GM23338 (cell line): ENCODE measurements at regions not wholly inside any gene's neighbourhood (a gene's known extent, or its start where the extent isn't known, plus 50 kb on each side); places are given as distances from the start of the nearest gene placed in this dataset.

Experiments used
- ATAC-seq: fragments of 200-7000 bp; cut with Tn5 transposase; 3 replicates; pipeline ENCODE4 v1.9.1; 2020
- DNase-seq: peaks from one replicate; pipeline ENCODE4 v3.0.0-alpha.2; 2015; ENCODE audit warnings: low spot score
- H2AFZ ChIP-seq: fragments of 200-600 bp; sonication (generic); 2 replicates; pipeline ENCODE4 v1.8.0; 2016; ENCODE audit warnings: antibody characterized with exemption, mild to moderate bottlenecking, moderate library complexity
- H3F3A ChIP-seq: fragments of 200-600 bp; sonication (generic); replicated peaks from 2 replicates; pipeline ENCODE4 v1.8.0; 2017; ENCODE audit warnings: antibody characterized with exemption, mixed run types, low read depth
- H3K27ac ChIP-seq: fragments of 200-600 bp; sonication (generic); 2 replicates; pipeline ENCODE4 v1.6.1; 2016; ENCODE audit warnings: low read depth
- H3K27me3 ChIP-seq: fragments of 200-600 bp; sonication (generic); 2 replicates; pipeline ENCODE4 v1.8.0; 2016; ENCODE audit warnings: mild to moderate bottlenecking, mixed run types, moderate library complexity; ENCODE audit not compliant: insufficient read depth
- H3K36me3 ChIP-seq: fragments of 200-600 bp; sonication (generic); 2 replicates; pipeline ENCODE4 v1.8.0; 2016; ENCODE audit warnings: mild to moderate bottlenecking; ENCODE audit not compliant: insufficient read depth
- H3K4me1 ChIP-seq: fragments of 200-600 bp; sonication (generic); 2 replicates; pipeline ENCODE4 v1.8.0; 2016; ENCODE audit warnings: mild to moderate bottlenecking, moderate library complexity; ENCODE audit not compliant: insufficient read depth
- H3K4me2 ChIP-seq: fragments of 200-600 bp; sonication (generic); 2 replicates; pipeline ENCODE4 v1.7.1; 2017; ENCODE audit warnings: mixed run types
- H3K4me3 ChIP-seq: fragments of 200-600 bp; sonication (generic); 2 replicates; pipeline ENCODE4 v1.6.1; 2016; ENCODE audit warnings: mixed run types
- H3K79me2 ChIP-seq: fragments of 200-600 bp; sonication (generic); replicated peaks from 2 replicates; pipeline ENCODE4 v1.8.0; 2017; ENCODE audit warnings: mild to moderate bottlenecking; ENCODE audit not compliant: insufficient read depth
- H3K9me2 ChIP-seq: fragments of 200-600 bp; sonication (generic); 2 replicates; pipeline ENCODE4 v1.8.0; 2017; ENCODE audit not compliant: insufficient read depth
- H4K20me1 ChIP-seq: fragments of 200-600 bp; sonication (generic); replicated peaks from 2 replicates; pipeline ENCODE4 v1.8.0; 2017; ENCODE audit warnings: mild to moderate bottlenecking; ENCODE audit not compliant: insufficient read depth
- H3K27ac Mint-ChIP-seq: 2 replicates; pipeline ENCODE4 v1.8.0; 2020; ENCODE audit warnings: inconsistent platforms, mild to moderate bottlenecking, moderate library complexity, mixed read lengths
- H3K27me3 Mint-ChIP-seq: 3 replicates; pipeline ENCODE4 v1.8.0; 2022; ENCODE audit warnings: low read depth, mild to moderate bottlenecking, moderate library complexity, mixed read lengths, inconsistent platforms; ENCODE audit not compliant: insufficient read depth, poor library complexity
- H3K36me3 Mint-ChIP-seq: 3 replicates; pipeline ENCODE4 v1.8.0; 2021; ENCODE audit warnings: low read depth, mild to moderate bottlenecking, inconsistent platforms, moderate library complexity, mixed read lengths
- H3K4me1 Mint-ChIP-seq: 3 replicates; pipeline ENCODE4 v1.8.0; 2020; ENCODE audit warnings: mild to moderate bottlenecking, inconsistent platforms, mixed read lengths
- H3K4me3 Mint-ChIP-seq: 3 replicates; pipeline ENCODE4 v1.8.0; 2021; ENCODE audit warnings: moderate library complexity, mild to moderate bottlenecking, inconsistent platforms, mixed read lengths
- H3K9me3 Mint-ChIP-seq: 3 replicates; pipeline ENCODE4 v1.8.0; 2020; ENCODE audit warnings: moderate library complexity, mild to moderate bottlenecking, inconsistent platforms, mixed read lengths
- CREB1 ChIP-seq: fragments of 250-450 bp; sonication (Bioruptor Pico); IDR thresholded peaks from 2 replicates; pipeline ENCODE4 v1.5.0; 2020; ENCODE audit warnings: low read depth, mild to moderate bottlenecking, moderate library complexity
- EZH2 ChIP-seq: fragments of 200-600 bp; sonication (generic); IDR thresholded peaks from one replicate; pipeline ENCODE4 v1.8.0; 2017; ENCODE audit warnings: antibody characterized with exemption, mild to moderate bottlenecking, low read depth; ENCODE audit not compliant: unreplicated experiment
- EZH2phosphoT487 ChIP-seq: fragments of 200-600 bp; sonication (generic); IDR thresholded peaks from one replicate; pipeline ENCODE4 v1.8.1; 2018; ENCODE audit warnings: antibody characterized with exemption; ENCODE audit not compliant: unreplicated experiment
- JUNB ChIP-seq: IDR thresholded peaks from one replicate; pipeline ENCODE4 v1.6.1; 2016; ENCODE audit warnings: antibody characterized with exemption; ENCODE audit not compliant: unreplicated experiment
- NANOG ChIP-seq: IDR thresholded peaks from 2 replicates; pipeline ENCODE4 v1.6.1; 2016; ENCODE audit warnings: antibody characterized with exemption, borderline replicate concordance
- POLR2AphosphoS5 ChIP-seq: IDR thresholded peaks from 2 replicates; pipeline ENCODE4 v1.6.1; 2016; ENCODE audit warnings: antibody characterized with exemption, low read depth
- STAT1 ChIP-seq: IDR thresholded peaks from one replicate; pipeline ENCODE4 v1.6.1; 2016; ENCODE audit warnings: antibody characterized with exemption; ENCODE audit not compliant: unreplicated experiment
- ZNF114 ChIP-seq: fragments of 250-450 bp; sonication (Bioruptor Pico); IDR thresholded peaks from 2 replicates; pipeline ENCODE4 v1.5.0; 2020; ENCODE audit warnings: mild to moderate bottlenecking, moderate library complexity
- ZNF331 ChIP-seq: fragments of 250-450 bp; sonication (Bioruptor Pico); IDR thresholded peaks from 2 replicates; pipeline ENCODE4 v1.5.0; 2020; ENCODE audit warnings: low read depth, mild to moderate bottlenecking, moderate library complexity
- TF ChIP-seq, protein P1 (sequence below): fragments of 250-450 bp; sonication (Bioruptor Pico); IDR thresholded peaks from 2 replicates; pipeline ENCODE4 v1.5.0; 2020; ENCODE audit warnings: mild to moderate bottlenecking, moderate library complexity
- TF ChIP-seq, protein P2 (sequence below): IDR thresholded peaks from one replicate; pipeline ENCODE4 v1.6.1; 2018; ENCODE audit warnings: antibody characterized with exemption; ENCODE audit not compliant: unreplicated experiment
- TF ChIP-seq, protein P3 (sequence below): IDR thresholded peaks from 2 replicates; pipeline ENCODE4 v1.6.1; 2016; ENCODE audit warnings: antibody characterized with exemption
- TF ChIP-seq, protein P4 (sequence below), 2 experiments: fragments of 200-600 bp in 1 of 2; sonication (generic) in 1 of 2; conservative IDR thresholded peaks; 2 replicates each; pipeline versions ENCODE4 v1.5.1 to v1.6.1; 2016 to 2017; ENCODE audit warnings: antibody characterized with exemption in 2 of 2, low read depth in 2 of 2, mild to moderate bottlenecking in 2 of 2, moderate library complexity in 1 of 2

DNA sequence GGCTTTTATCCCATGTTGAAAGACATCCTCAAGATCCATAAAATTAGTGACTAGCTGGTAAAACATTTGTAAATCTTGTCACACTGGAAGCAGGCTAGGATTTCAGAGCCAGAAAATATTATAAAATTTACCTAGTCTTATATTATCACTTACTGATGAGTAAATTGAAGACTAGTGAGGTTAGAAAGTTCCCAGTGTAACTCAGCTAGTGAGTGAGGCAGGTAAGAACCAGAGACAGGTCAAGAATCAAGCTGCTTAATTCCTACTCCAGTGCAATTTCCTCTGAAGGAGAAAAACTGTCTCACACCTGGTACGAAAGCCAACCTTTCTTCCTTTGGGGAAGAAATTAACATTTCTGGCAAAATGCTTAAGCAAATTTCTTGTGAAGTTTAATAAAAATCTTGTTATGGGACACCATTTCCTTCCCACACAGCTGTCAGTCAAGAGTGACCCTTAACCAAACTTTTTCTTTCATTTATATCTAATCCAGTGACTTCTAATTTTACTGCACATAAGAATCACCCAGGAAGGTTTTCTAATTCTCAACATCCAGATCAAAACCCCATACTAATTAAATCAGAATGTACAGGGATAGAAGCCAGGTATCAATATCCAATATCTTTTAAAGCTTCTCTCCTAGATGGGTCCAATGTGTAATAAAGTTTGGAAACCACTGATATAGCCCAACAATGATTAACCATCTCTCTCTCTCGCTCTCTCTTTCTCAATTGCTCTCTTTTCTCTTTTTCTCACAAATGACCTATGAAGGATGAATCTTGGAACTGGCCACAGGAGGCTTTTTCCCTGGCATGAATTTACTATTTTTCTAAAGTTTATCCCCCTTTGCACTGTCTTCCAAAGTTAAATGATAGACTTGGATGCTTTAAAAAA, 264.3 kb upstream of the SLC39A10 start:
- H3K9me3 Mint-ChIP-seq = peaks cover under 1% of the 10 kb centered on the region; the same call in 1 of the 3 replicates
- no peaks in the 10 kb centered on the region for H3K36me3 ChIP-seq
- H3K4me2 ChIP-seq = no peak overlapping the region

More for the DNA sequence above, 264.3 kb upstream of the SLC39A10 start:
- DNase-seq (no peak), ATAC-seq (no peak)
- no peak overlapping the region for H2AFZ ChIP-seq
- H3K36me3 Mint-ChIP-seq = no peaks in the 10 kb centered on the region
- no peaks in the 10 kb centered on the region; the same call in 1 of the 2 replicates for H3K9me2 ChIP-seq
- no peaks in the 10 kb centered on the region for H3K79me2 ChIP-seq
- no peaks in the 10 kb centered on the region for H3K27me3 ChIP-seq
- H3K27ac ChIP-seq = no peak overlapping the region
- H3K27ac Mint-ChIP-seq = no peak overlapping the region
- H3F3A ChIP-seq = no peaks in the 10 kb centered on the region
- no peak overlapping the region for H3K4me3 ChIP-seq
- no peaks in the 10 kb centered on the region for H3K4me1 ChIP-seq
- no peak overlapping the region for H3K4me3 Mint-ChIP-seq
- TF ChIP-seq ZNF331 (CRISPR knock-in tag) = no peak
- no peak for TF ChIP-seq CREB1 (CRISPR knock-in tag)
- TF ChIP-seq NANOG = no peak
- TF ChIP-seq STAT1 = no peak
- no peak for TF ChIP-seq ZNF114 (CRISPR knock-in tag)
- no peak for TF ChIP-seq JUNB
- TF ChIP-seq, protein P1, sequence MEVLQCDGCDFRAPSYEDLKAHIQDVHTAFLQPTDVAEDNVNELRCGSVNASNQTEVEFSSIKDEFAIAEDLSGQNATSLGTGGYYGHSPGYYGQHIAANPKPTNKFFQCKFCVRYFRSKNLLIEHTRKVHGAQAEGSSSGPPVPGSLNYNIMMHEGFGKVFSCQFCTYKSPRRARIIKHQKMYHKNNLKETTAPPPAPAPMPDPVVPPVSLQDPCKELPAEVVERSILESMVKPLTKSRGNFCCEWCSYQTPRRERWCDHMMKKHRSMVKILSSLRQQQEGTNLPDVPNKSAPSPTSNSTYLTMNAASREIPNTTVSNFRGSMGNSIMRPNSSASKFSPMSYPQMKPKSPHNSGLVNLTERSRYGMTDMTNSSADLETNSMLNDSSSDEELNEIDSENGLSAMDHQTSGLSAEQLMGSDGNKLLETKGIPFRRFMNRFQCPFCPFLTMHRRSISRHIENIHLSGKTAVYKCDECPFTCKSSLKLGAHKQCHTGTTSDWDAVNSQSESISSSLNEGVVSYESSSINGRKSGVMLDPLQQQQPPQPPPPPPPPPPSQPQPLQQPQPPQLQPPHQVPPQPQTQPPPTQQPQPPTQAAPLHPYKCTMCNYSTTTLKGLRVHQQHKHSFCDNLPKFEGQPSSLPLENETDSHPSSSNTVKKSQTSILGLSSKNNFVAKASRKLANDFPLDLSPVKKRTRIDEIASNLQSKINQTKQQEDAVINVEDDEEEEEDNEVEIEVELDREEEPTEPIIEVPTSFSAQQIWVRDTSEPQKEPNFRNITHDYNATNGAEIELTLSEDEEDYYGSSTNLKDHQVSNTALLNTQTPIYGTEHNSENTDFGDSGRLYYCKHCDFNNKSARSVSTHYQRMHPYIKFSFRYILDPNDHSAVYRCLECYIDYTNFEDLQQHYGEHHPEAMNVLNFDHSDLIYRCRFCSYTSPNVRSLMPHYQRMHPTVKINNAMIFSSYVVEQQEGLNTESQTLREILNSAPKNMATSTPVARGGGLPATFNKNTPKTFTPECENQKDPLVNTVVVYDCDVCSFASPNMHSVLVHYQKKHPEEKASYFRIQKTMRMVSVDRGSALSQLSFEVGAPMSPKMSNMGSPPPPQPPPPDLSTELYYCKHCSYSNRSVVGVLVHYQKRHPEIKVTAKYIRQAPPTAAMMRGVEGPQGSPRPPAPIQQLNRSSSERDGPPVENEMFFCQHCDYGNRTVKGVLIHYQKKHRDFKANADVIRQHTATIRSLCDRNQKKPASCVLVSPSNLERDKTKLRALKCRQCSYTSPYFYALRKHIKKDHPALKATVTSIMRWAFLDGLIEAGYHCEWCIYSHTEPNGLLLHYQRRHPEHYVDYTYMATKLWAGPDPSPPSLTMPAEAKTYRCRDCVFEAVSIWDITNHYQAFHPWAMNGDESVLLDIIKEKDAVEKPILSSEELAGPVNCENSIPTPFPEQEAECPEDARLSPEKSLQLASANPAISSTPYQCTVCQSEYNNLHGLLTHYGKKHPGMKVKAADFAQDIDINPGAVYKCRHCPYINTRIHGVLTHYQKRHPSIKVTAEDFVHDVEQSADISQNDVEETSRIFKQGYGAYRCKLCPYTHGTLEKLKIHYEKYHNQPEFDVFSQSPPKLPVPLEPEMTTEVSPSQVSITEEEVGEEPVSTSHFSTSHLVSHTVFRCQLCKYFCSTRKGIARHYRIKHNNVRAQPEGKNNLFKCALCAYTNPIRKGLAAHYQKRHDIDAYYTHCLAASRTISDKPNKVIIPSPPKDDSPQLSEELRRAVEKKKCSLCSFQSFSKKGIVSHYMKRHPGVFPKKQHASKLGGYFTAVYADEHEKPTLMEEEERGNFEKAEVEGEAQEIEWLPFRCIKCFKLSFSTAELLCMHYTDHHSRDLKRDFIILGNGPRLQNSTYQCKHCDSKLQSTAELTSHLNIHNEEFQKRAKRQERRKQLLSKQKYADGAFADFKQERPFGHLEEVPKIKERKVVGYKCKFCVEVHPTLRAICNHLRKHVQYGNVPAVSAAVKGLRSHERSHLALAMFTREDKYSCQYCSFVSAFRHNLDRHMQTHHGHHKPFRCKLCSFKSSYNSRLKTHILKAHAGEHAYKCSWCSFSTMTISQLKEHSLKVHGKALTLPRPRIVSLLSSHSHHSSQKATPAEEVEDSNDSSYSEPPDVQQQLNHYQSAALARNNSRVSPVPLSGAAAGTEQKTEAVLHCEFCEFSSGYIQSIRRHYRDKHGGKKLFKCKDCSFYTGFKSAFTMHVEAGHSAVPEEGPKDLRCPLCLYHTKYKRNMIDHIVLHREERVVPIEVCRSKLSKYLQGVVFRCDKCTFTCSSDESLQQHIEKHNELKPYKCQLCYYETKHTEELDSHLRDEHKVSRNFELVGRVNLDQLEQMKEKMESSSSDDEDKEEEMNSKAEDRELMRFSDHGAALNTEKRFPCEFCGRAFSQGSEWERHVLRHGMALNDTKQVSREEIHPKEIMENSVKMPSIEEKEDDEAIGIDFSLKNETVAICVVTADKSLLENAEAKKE (CRISPR knock-in tag) = no peak
- TF ChIP-seq POLR2AphosphoS5 = no peak
- TF ChIP-seq, protein P2, sequence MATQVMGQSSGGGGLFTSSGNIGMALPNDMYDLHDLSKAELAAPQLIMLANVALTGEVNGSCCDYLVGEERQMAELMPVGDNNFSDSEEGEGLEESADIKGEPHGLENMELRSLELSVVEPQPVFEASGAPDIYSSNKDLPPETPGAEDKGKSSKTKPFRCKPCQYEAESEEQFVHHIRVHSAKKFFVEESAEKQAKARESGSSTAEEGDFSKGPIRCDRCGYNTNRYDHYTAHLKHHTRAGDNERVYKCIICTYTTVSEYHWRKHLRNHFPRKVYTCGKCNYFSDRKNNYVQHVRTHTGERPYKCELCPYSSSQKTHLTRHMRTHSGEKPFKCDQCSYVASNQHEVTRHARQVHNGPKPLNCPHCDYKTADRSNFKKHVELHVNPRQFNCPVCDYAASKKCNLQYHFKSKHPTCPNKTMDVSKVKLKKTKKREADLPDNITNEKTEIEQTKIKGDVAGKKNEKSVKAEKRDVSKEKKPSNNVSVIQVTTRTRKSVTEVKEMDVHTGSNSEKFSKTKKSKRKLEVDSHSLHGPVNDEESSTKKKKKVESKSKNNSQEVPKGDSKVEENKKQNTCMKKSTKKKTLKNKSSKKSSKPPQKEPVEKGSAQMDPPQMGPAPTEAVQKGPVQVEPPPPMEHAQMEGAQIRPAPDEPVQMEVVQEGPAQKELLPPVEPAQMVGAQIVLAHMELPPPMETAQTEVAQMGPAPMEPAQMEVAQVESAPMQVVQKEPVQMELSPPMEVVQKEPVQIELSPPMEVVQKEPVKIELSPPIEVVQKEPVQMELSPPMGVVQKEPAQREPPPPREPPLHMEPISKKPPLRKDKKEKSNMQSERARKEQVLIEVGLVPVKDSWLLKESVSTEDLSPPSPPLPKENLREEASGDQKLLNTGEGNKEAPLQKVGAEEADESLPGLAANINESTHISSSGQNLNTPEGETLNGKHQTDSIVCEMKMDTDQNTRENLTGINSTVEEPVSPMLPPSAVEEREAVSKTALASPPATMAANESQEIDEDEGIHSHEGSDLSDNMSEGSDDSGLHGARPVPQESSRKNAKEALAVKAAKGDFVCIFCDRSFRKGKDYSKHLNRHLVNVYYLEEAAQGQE = no peak
- no peak for TF ChIP-seq EZH2phosphoT487
- no peak for TF ChIP-seq EZH2
- TF ChIP-seq, protein P3, sequence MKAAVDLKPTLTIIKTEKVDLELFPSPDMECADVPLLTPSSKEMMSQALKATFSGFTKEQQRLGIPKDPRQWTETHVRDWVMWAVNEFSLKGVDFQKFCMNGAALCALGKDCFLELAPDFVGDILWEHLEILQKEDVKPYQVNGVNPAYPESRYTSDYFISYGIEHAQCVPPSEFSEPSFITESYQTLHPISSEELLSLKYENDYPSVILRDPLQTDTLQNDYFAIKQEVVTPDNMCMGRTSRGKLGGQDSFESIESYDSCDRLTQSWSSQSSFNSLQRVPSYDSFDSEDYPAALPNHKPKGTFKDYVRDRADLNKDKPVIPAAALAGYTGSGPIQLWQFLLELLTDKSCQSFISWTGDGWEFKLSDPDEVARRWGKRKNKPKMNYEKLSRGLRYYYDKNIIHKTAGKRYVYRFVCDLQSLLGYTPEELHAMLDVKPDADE = no peak
- TF ChIP-seq, protein P4, sequence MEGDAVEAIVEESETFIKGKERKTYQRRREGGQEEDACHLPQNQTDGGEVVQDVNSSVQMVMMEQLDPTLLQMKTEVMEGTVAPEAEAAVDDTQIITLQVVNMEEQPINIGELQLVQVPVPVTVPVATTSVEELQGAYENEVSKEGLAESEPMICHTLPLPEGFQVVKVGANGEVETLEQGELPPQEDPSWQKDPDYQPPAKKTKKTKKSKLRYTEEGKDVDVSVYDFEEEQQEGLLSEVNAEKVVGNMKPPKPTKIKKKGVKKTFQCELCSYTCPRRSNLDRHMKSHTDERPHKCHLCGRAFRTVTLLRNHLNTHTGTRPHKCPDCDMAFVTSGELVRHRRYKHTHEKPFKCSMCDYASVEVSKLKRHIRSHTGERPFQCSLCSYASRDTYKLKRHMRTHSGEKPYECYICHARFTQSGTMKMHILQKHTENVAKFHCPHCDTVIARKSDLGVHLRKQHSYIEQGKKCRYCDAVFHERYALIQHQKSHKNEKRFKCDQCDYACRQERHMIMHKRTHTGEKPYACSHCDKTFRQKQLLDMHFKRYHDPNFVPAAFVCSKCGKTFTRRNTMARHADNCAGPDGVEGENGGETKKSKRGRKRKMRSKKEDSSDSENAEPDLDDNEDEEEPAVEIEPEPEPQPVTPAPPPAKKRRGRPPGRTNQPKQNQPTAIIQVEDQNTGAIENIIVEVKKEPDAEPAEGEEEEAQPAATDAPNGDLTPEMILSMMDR (conservative IDR thresholded peaks at IDR 0.05; ENCODE audit: low read depth in 2 of 2) = no peak
- H3K27me3 Mint-ChIP-seq = no peaks in the 10 kb centered on the region
- no peaks in the 10 kb centered on the region for H3K4me1 Mint-ChIP-seq
- H4K20me1 ChIP-seq = no peaks in the 10 kb centered on the region
